GM19023 (cell line): ENCODE measurements at regions not wholly inside any gene's neighbourhood (a gene's known extent, or its start where the extent isn't known, plus 50 kb on each side); places are given as distances from the start of the nearest gene placed in this dataset.
"Not testable (repeated sequence)": the region's sequence is repeated elsewhere in the genome, so short reads cannot be mapped to it uniquely, and the experiment has no call there.

Source experiments
- ATAC-seq: cut with Tn5 transposase; IDR thresholded peaks from one replicate; pipeline ENCODE4 v1.9.1; 2021; ENCODE audit warnings: mild to moderate bottlenecking, moderate library complexity; ENCODE audit not compliant: unreplicated experiment

DNA sequence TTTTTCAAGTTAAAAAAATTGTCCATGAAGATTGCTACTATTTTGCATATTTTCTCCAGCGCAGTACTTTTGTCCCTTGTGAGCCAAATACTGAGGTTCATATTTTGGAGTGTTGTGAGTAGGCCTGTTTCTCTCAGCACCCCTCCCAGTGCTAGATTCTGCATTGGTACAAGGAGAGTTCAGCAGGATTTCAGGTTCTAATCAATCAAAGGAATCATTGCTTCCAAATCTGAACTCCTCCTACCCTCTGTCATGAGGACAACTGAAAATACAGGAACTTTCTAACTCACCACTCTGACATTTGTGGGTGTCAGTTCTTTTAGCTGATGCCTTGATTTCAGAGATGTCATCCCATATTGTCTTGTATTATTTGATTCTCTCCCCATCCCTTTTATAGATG lies 299.9 kb downstream of the FZD1 start:
- ATAC-seq, result no peak

DNA sequence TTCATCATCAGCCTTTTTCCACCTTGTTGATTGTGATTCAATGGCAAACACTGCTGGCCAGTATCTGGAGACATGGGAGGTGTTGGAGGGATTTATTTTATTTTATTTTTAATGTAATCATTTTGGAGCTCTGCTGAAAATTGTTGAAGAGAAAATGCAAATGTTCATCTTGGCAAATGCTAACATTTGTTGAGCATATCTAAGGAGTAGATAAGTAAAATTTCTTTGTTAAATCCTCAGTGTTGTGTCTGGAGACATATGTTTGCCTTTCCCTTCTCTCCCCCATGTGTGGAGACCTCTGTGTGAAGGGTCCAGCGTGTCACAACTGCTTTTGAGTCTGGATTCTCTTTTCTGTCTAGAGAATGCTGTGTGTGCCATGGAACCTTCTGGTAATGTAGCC lies 300.3 kb downstream of the FZD1 start:
- ATAC-seq, result no peak

DNA sequence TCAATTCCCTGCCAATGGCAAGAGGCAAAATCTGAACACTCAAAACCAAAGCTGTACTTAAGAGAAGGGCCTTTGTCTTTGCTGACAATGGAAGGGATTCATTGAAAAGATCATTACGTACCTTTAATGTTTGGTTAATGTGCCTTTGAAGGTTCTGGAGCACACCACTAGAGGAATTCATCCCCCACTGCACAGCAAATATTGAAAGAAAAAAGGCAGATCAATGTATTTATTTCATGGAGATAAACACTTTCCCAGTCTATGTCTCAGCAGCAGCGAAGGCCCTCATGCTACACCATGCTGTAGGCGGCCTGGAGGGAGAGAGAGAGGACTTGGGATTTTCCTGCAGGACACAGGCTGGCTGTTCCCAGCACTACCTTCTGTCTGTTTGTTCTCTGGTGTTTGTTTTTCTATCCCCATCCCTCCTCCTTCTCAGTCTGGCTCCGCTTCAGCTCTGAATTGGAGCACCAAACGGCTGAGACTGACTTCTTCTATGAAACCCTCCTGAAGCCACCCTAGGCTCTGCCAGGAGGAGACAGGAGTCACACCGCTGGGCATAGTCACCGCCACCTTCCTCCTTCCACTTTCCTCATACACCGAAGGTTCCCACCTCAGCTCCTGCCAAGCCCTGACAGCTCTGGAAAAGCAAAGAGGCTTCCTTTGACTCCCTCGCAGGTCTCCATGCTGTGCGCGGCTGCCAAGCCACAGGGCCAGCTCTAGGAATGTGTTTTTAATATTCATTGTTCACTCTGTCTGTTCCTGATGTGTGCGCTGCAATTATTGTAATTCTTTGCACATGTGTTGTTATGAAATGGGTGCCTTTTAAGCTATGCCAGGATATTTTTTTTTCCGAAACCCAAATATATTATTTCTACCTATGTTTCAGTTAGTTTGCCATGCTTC lies 301.5 kb downstream of the FZD1 start:
- ATAC-seq, result no peak

DNA sequence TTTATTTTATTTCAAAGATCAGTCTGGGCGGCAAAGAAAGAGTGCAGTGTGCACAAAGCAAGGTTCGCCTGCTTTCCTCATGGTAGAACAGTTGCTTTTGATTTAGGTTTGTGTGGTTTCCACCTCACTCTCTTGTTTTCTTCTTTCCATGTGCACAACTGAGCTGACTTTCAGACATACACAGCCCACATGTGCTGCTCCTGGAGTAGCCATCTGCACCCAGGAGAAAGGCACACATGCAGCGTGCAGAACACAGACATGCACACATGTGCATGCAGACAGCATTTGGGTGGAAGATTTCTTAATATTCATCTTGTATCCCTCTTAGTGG lies 302.1 kb downstream of the FZD1 start:
- ATAC-seq, result no peak

DNA sequence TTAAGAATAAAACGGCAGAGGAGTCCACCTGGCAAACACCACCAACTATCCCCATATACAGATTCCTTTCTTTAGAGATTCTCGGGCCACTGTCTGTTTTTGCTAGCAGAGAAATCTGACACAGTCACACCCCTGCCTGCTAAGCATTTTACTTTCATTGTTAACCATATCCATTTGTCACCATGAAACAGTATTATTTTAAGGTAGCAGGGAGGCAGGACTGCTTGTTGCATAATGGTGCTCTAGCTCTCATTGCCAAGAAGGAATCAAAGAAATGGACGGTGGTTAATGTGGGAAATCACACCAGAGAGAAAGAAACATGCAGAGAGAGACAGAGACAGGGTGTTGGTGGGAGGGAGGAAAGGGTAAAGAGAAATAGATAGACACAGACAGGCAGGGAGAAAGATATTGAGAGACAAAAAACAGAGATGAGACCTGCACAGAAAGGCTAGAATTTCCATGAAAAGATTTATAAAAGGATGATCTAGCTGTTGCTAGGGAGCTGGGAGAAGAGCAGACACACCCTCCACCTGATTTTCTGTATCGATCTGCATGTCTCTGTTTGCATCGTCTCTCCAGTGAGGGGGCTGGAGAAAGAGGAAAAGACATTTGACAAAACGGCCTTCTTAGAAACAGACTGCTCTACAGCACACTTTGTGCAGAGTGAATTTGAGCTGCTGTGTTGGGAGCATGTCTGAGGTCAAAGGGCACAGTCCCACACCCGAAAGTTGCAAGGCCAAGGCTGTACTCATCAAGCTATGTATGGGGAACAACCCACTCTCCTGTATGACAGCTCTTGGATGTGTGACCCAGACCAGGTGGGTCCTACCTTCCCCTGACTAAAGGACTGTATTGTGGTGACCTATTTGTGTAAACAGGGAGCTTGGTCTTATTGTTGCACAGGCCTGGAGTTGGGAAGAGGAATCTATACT lies 303.1 kb downstream of the FZD1 start:
- ATAC-seq, result no peak

DNA sequence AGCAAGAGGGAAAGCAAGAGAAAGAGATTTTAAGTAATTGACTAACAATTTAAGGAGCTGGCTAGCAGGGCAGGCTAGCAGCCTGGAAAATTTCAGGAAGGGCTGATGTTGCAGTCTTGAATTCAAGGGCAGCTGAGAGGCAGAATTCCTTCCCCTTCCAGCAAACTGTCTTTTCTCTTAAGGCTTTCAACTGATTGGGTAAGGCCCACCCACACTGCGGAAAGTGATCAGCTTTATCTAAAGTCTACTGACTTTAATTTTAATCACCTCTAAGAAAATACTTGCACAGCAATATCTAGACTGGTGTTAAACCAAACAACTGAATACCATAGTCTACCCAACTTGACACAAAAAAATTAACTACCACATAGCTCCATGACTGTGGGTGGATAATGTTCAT lies 303.9 kb downstream of the FZD1 start:
- ATAC-seq, result no peak

DNA sequence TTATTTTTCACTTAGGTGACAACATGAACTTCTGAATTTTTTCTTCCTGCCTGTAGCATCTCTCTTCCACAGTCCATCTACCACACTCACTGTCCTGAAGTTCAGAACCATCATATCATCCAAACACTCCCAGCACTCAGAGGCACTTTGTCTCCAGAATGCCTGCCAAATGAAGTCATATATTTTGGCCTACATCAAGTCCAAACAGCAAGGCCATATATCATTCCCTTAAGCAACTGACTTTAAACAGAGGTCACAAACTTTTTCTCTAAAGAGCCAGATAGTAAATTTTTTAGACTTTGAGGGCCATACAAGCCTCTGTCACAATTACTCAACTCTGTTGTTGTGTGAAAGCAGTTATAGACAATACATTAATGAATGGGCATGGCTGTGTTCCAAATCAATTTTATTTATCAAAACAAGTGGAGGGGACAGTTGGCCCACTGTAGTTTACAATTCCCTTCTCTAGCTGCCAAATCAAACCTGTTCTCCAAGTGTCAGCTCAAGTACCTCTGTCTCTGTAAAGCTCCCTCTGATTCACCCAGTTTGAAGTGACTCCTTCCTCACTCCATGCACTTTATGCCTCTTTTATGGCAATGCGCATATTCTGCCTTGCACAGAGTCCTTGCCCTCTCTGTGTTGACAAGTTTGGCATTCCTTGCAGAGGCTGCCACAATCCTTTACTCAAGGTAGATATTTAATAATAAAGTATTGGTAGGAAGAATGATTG lies 305.7 kb downstream of the FZD1 start:
- ATAC-seq, result no peak

DNA sequence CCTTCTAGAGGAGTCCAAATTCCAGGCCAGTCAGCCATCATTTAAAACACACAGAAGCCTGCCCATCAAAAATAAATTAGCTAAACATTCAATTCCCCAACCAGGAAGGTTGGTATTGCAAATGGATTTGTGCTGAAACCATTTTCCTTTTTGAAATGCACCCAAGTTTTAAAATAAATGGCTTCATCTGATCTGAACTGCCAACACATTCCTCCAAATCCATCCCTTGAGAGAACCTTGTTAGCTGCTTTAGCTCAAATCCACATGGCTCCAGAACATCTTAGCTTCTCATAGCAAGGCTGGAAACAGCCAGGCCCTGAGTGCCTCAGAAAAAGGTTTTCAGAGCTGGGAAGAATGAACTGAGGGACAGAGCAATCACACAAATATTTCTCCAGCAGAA lies 306.3 kb downstream of the FZD1 start:
- no peak for ATAC-seq

DNA sequence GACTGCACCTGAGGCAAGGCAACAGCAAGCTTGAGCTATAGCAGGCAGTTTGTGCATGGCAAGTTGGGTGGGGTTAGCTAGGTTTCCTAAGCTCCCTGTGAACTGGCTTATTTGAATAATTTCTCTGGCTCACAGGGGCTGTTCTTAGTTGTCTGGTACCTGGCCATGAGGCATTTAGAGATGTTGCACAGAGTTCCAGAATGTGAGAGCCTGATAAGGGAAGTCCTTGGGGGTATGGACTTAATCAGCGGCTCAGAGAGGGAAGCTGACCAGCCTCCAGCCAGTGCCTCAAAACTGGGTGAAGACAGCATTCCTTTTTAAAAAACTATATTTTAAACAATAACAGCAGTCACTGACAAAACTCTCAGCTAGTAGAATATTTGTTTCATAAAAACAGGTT lies 307.4 kb downstream of the FZD1 start:
- no peak for ATAC-seq

DNA sequence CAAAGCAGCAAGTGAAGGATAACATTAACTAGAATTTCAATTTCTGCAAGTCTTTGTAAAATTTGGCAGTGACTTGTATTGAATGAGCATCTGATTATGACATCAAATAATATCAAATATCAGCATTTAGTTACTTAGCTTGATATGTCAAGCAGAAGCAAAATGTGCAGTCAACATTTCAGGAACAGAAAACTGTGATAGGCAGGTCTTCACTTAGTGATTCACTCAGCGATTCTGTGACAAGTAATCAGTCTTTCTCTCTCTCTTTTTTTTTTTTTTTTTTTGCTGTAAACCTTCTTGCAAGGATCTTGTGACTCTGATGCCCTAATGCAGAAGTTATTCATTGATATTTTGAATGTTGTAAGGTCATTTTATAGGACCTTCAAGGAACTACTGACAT lies 307.1 kb downstream of the MTERF1 start:
- no peak for ATAC-seq

DNA sequence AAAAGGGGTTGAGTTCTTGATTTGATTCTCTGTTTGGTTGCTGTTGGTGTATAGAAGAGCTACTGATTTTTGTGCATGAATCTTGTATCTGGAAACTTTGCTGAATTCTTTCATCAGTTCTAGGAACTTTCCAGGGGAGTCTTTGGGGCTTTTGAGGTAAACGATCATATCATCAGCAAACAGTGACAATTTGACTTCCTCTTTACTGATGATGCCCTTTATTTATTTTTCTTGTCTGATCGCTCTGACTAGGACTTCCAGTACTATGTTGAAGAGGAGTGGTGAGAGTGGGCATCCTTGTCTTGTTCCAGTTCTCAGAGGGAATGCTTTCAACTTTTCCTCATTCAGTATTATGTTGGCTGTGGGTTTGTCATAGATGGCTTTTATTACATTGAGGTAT lies 304.0 kb downstream of the MTERF1 start:
- ATAC-seq, result not testable (repeated sequence)

DNA sequence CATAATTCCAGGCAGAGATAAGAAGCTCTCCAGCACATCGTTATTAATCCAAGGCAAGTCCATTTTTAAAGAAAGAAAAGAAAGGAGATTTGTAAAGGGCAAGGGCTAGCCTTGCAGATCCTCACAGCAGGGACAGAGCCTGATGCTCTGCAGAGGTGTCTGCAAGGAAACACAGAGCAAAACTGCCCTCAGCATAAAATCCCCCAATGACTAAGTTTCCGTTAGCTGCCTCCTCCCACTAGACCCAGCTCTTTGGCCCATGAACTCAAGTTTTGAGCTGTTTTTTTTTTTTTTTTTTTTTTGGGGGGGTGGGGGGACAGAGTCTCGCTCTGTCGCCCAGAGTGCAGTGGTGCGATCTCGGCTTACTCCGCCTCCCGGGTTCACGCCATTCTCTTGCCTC lies 300.7 kb downstream of the MTERF1 start:
- ATAC-seq, result no peak

DNA sequence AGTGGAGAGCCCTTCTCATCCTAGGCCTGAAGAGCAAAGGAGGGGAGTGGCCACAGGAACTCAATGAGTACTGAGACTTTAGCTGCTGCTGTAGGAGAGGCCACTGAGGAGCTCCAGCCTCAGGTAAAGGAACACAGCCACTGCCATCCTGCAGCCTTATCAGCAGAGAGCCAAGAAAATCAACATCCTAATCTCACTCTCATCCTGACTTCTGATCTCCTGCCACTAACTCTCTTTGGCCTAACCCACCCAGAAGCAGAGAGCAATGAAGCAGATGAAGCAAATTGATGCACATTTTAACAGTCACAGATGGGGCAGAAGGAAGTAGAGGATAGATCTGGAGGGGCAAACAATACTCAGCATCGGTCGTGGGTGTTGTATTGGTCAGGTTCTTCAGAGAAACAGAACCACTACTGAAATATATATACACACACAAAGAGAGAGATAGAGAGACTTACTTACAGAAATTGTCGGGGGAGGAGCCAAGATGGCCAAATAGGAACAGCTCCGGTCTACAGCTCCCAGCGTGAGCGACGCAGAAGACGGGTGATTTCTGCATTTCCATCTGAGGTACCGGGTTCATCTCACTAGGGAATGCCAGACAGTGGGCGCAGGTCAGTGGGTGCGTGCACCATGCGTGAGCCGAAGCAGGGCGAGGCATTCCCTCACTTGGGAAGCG lies 297.6 kb downstream of the MTERF1 start:
- no peak for ATAC-seq

DNA sequence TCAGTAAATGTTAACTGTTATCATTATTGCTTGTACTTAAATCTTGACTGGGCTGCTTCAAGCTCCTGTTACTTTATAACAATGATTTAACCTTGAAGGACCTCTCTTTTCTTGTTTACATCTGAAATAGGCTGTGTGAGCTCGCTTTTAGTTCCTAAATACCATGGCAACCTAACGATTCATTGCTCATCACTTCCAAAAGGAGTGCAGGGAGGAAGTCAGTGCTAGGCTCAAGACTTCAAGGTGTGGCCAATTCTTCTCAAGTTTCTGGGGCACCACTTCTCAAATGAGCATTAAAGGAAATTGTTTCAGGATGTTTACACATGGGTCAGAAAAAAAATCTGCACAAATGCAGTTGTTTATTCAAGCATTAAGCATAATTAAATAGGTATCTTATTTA lies 284.2 kb downstream of the MTERF1 start:
- ATAC-seq, result no peak

DNA sequence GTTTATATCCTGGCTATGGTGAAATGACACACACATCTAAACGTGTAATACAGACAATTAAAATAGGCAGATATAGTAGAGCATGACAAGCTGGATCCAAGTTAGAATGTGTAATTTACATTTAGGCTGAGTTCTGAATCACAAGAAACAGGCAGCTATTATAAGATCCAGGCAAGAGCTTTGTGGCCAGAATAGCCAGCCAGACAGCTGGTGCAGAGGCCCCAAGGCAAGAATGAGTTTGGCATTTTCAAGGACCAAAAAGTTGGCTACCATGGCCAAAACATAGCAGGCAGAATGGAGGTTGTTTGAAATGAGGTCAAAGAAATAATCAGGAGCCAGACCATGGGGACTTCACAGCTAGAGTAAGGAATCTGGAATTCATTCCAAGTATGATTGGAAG lies 281.7 kb downstream of the MTERF1 start:
- ATAC-seq, result no peak

DNA sequence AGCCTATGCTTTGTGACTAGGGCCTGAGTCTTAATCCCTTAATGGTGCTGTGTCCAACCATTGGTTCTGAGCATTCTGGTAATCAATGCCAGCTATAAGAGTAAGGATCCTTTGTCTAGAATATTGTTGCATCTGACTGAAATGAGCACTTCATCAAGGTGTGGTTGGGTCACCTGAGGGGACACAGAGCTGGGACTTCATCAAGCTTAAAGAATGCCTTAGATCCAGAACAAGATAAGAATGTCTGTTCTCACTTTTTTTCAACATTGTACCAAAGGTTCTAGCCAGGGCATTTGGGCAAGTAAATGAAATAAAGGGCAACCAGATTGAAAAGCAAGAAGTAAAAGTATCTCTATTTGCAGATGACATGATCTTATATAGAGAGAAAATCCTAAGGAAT lies 280.4 kb downstream of the MTERF1 start:
- no peak for ATAC-seq

DNA sequence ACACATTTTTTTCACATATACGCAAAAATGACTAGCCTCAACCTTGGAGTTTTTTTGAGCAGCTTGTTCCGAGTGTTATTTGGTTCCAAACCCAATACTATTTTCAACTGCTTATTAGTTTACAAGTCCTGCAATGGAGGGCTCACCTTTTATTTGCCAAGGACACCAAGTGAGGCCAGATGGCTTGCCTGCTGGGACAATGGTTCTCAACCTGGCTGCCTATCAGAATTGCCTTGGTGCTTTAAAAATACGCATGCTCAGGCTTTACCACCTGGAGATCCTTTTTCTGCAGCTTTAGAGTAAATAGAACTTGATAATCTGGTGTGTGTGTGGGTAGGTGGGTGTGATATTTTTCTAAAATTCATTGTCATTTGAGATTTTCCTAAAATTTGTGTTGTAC lies 276.8 kb downstream of the MTERF1 start:
- ATAC-seq, result no peak

DNA sequence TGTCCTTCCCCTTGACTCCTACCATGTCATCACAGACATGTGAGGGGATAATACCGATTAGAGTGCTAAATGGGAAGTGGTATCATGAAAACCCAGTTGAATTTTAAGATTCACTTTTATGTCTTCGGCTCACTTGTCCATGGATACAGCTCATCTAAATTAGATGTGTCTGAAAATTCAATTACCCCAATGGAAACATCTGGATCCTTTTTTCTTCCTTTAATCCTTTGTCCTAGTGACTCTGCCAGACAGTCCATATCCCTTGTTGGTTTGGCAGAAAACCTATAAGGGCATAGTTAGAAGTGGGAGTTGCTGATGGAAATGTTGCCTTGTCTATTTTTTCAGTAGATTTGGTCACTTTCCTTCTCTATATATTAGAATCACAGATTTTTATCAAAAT lies 271.9 kb downstream of the MTERF1 start:
- no peak for ATAC-seq

DNA sequence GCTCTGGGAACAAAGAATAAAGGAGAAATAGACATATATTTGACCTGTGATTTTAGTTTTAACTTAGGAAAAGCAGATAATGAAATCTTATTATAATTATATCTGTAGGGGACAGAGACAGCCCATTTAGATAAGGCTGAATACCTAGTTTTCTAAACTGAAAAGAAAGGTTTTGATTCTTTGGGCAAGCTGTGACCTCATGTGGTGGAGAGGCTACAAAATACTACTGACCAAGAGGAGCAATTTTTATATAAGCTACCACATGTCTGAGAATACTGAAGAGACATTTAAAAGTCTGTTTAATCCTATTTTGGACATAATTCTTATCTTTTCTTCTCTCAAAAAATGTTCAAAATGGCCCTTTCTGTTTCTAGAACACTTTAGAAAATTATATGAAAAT lies 271.0 kb downstream of the MTERF1 start:
- no peak for ATAC-seq

DNA sequence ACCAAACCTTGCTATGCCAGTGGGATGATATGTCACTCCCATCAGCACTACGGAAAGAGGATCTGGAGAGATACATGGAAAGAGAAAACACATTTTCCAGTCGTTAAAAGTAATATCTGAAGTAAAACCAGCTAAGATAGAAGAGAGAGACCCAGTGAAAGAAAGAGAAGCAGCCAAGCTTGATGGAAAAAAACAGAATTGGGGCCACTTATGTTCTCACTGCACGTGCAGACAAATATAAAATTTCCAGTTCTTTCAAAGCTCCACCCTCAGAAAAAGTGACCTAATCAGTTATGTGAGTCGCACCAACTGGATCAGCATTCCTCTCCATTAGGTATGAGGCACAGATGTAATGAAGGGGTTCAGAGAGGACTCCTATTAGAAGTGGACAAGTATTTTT lies 266.1 kb downstream of the MTERF1 start:
- ATAC-seq, result no peak
